GM12891 (cell line): ENCODE measurements at regions not wholly inside any gene's neighbourhood (a gene's known extent, or its start where the extent isn't known, plus 50 kb on each side); places are given as distances from the start of the nearest gene placed in this dataset.

Experiments used
- DNase-seq: peaks from one replicate; pipeline ENCODE4 v3.0.0; 2011; ENCODE audit warnings: low spot score; ENCODE audit not compliant: insufficient read length
- FAIRE-seq: peaks from 2 replicates; lab custom pipeline; 2011; peaks lifted over from hg19 to GRCh38; lab: Jason Lieb, UNC
- PAX5 ChIP-seq: IDR thresholded peaks from 2 replicates; pipeline ENCODE4 v1.6.1; 2011; ENCODE audit warnings: low read length, moderate library complexity, mild to moderate bottlenecking; ENCODE audit not compliant: insufficient read depth, severe bottlenecking
- POLR2A ChIP-seq: IDR thresholded peaks from 2 replicates; pipeline ENCODE4 v1.6.1; 2011; ENCODE audit warnings: low read depth, low read length, control low read depth
- POLR2AphosphoS5 ChIP-seq: IDR thresholded peaks from 2 replicates; pipeline ENCODE4 v1.6.1; 2011; ENCODE audit warnings: low read depth, low read length, control low read depth
- POU2F2 ChIP-seq: IDR thresholded peaks from 2 replicates; pipeline ENCODE4 v1.6.1; 2011; ENCODE audit warnings: low read depth, mild to moderate bottlenecking, control low read depth, low read length, moderate library complexity
- SPI1 ChIP-seq: IDR thresholded peaks from 2 replicates; pipeline ENCODE4 v1.6.1; 2011; ENCODE audit warnings: low read depth, low read length, control low read depth
- TAF1 ChIP-seq: IDR thresholded peaks from 2 replicates; pipeline ENCODE4 v1.6.1; 2011; ENCODE audit warnings: low read depth, low read length, control low read depth

GRCh38 chr3:67094167-67094566, 96.1 kb downstream of the KBTBD8 start:
- FAIRE-seq (no peak), DNase-seq (no peak)
- TF ChIP-seq POU2F2 (no peak), POLR2A (no peak), TAF1 (no peak), POLR2AphosphoS5 (no peak), SPI1 (no peak), PAX5 (no peak)

GRCh38 chr3:67094774-67095173, 96.7 kb downstream of the KBTBD8 start:
- FAIRE-seq = no peak
- TF ChIP-seq PAX5 = no peak
- no peak for TF ChIP-seq POLR2AphosphoS5
- TF ChIP-seq SPI1 = no peak
- TF ChIP-seq POLR2A = no peak
- TF ChIP-seq POU2F2 = no peak
- TF ChIP-seq TAF1 = no peak
- no peak for DNase-seq

GRCh38 chr3:67104388-67104787, 106.3 kb downstream of the KBTBD8 start:
- no peak for FAIRE-seq
- DNase-seq = no peak

DNA sequence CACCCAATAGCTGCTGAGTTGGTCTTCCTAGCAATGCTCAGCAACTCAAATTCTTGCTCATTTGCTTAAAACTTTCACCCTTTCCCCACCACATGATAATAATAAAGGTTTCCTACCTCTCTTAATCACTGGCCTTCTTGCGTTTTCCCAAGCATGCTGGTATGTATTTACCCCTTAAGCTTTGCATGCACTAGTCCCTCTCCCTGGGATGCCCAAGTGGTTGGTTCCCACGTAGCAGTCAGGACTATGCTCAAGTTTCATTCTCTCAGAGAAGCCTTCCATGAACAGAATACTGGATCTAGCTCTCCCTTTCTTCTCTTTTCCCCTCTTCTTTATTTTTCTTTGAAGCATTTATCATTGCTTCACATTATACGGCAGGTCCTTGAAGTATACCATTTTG, 108.8 kb downstream of the KBTBD8 start:
- FAIRE-seq (no peak), DNase-seq (no peak)
- TF ChIP-seq POU2F2 = no peak

More at GRCh38 chr3:67104388-67104787, 106.3 kb downstream of the KBTBD8 start:
- TF ChIP-seq POLR2A = no peak
- no peak for TF ChIP-seq SPI1
- no peak for TF ChIP-seq TAF1
- TF ChIP-seq POLR2AphosphoS5 = no peak
- no peak for TF ChIP-seq PAX5

DNA sequence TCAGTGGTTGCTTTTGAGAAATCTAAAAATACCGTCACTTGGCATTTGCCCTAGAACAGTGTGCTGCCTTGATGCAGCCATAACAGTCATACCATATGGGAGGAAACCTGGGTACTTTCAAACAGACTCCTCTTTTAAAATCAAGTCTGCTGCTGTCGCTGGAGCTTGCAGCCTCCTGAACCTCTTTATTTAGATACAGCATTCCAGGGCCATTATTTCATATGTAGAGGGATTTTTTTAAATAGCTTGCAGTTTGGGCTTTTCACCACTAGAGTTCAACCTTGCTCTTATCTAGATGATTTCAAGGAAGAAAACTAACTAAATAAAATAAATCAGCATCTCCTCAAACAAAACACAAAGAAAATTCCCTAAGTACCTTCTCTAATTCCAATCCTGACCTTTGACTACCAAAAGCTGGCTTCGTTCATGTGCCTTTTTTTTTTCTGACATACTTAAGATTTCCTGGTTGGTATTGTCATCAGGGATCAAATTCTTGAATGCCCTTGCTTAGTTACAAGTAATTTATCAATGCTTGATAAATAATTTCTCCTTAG, 111.6 kb downstream of the KBTBD8 start:
- no peak for DNase-seq
- no peak for FAIRE-seq
- no peak for TF ChIP-seq POLR2AphosphoS5
- TF ChIP-seq TAF1 = no peak
- no peak for TF ChIP-seq SPI1
- no peak for TF ChIP-seq POLR2A
- TF ChIP-seq PAX5 = no peak
- no peak for TF ChIP-seq POU2F2

- peak; percentile 89 for FAIRE-seq
- peak; percentile 39 for DNase-seq
- TF ChIP-seq SPI1 (peak; percentile 20; the same call in 1 of the 2 replicates), TAF1 (no peak), POU2F2 (peak; percentile 80; the same call in 1 of the 2 replicates)
These were observed 115.8 kb downstream of the KBTBD8 start for GRCh38 chr3:67113802-67114407.

- DNase-seq = no peak
- no peak for FAIRE-seq
- TF ChIP-seq PAX5 = no peak
- no peak for TF ChIP-seq POLR2A
- TF ChIP-seq POLR2AphosphoS5 = no peak
- TF ChIP-seq TAF1 = no peak
- TF ChIP-seq SPI1 = no peak
- TF ChIP-seq POU2F2 = no peak
These were observed 120.0 kb downstream of the KBTBD8 start for GRCh38 chr3:67118122-67118521.

DNA sequence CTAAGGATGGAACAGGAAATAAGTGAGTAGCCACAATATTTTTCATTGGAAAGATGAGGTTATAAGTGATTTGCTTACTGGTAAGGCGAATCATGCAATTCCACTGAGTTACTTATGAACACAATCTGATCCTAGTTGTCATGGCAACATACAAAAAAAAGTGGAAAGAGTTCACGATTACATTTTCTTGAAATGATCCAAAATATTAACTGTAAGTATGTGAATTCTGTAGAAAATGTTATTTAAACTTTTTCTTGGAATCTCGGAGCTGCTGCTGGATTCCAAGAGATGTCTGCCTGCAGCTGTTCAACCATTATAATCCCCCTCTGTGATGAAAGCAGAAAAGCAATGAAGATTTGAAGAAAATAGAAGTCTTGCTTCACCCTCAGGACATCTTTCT, 120.5 kb downstream of the KBTBD8 start:
- DNase-seq = no peak
- FAIRE-seq = no peak
- no peak for TF ChIP-seq TAF1
- TF ChIP-seq PAX5 = no peak
- TF ChIP-seq POU2F2 = no peak
- TF ChIP-seq POLR2AphosphoS5 = no peak
- TF ChIP-seq SPI1 = no peak
- TF ChIP-seq POLR2A = no peak

DNA sequence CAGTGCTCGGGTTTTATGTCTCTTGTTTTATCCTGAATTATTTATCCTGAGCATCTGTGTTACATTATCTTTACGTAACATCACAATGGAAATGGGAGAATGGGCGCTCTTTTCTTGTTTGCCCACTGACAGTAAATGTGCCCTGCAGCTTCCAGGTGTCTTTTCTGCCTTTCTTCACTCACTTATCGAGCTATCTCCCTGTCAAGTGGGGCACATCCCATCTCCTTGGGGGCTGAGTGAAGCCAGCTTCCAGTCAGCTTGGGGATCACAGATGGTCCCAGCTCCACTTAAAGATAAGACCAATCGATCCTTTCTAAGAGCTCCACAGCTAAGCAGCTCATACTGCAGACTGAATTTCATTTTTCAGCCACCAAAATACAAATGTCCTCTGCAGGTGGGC, 125.8 kb downstream of the KBTBD8 start:
- FAIRE-seq = no peak
- DNase-seq = no peak
- TF ChIP-seq POU2F2 (no peak), POLR2AphosphoS5 (no peak), POLR2A (no peak), SPI1 (no peak), PAX5 (no peak), TAF1 (no peak)

- TF ChIP-seq PAX5 = no peak
- no peak for TF ChIP-seq TAF1
- TF ChIP-seq POLR2A = no peak
- no peak for TF ChIP-seq SPI1
- no peak for DNase-seq
- no peak for FAIRE-seq
These were observed 129.1 kb downstream of the KBTBD8 start for GRCh38 chr3:67127254-67127653.
